NCI-H460 (cell line): ENCODE measurements at regions not wholly inside any gene's neighbourhood (a gene's known extent, or its start where the extent isn't known, plus 50 kb on each side); places are given as distances from the start of the nearest gene placed in this dataset.

Experiments used
- DNase-seq: peaks from one replicate; pipeline ENCODE4 v3.0.0-alpha.2; 2016; ENCODE audit warnings: low read depth; ENCODE audit errors: extremely low read depth
- small RNA-seq, 2 experiments: library from RNA; depleted of rRNA; stranded (forward); fragments of <200 nt; gene quantifications; one replicate each; pipeline ENCODE3, GENCODE V24; 2014

- DNase-seq: no peak
Observed at GRCh38 chr9:101795147-101795546, 56.7 kb upstream of the GRIN3A start.

- DNase-seq: no peak
Observed at GRCh38 chr9:101792475-101792874, 54.0 kb upstream of the GRIN3A start.

DNA sequence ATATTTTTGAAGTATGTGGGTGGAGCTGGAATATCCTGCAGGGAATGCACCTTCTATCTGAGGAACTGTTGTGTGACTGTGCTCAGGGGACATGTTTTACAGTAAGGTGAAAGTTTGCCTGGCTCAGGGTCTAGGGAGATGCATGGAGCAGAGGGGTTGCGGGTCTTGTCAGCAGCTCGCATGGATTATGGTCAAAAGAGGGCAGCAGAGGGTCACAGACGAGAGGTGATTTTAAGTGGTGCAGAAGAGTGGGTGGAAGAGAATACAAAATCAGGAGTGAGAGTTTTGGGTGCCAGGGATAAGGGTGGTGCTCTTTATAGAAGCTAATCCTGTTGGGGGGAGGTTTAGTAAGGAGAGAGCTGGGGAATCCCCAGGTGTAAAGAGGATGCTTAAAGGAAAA, 53.5 kb upstream of the GRIN3A start:
- DNase-seq: peak; percentile 46

DNA sequence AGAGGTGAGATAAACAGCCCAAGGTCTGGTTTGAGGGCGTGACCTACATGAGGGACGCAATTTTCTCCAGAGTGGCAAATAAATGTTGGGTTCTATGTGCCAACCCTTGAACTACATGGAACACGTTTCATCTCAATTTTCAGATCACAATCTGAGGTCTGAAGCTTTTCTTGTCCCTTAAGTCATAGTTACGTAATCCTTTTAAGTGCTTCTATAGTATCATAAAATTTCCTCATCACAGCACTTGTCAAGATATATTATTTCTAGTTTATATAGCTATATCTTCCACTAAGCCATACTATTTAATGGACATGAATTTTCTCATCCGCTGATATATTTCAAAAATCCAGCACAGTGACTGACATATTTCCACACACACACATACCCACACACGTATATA, 53.1 kb upstream of the GRIN3A start:
- no peak for DNase-seq

Small RNA genes lying in the stretch of these regions (small RNA-seq; reads per million reads assigned to genes)
- 0 reads per million in 2 experiments for gene RNU6-329P
